H9 (cell line): ENCODE measurements at regions not wholly inside any gene's neighbourhood (a gene's known extent, or its start where the extent isn't known, plus 50 kb on each side); places are given as distances from the start of the nearest gene placed in this dataset.

ENCODE experiments used
- DNase-seq: peaks from one replicate; pipeline ENCODE4 v3.0.0-alpha.2; 2017
- H2AFZ ChIP-seq: one replicate; pipeline ENCODE4 v1.6.1; 2013; ENCODE audit warnings: mild to moderate bottlenecking, low read length, control low read depth, moderate library complexity
- H2AK5ac ChIP-seq: 2 replicates; pipeline ENCODE4 v1.6.1; 2013; ENCODE audit warnings: low read length, control low read depth, mixed read lengths; ENCODE audit not compliant: insufficient read length
- H2BK120ac ChIP-seq: one replicate; pipeline ENCODE4 v1.6.1; 2013; ENCODE audit warnings: low read depth, mild to moderate bottlenecking, low read length, control low read depth, inconsistent platforms; ENCODE audit not compliant: poor library complexity, severe bottlenecking
- H2BK12ac ChIP-seq: 2 replicates; pipeline ENCODE4 v1.6.1; 2013; ENCODE audit warnings: low read length, control low read depth, mixed read lengths, low read depth; ENCODE audit not compliant: insufficient read length
- H2BK15ac ChIP-seq: 2 replicates; pipeline ENCODE4 v1.6.1; 2013; ENCODE audit warnings: low read depth, low read length, control low read depth
- H2BK20ac ChIP-seq: one replicate; pipeline ENCODE4 v1.6.1; 2013; ENCODE audit warnings: low read depth, mild to moderate bottlenecking, low read length, control low read depth, inconsistent platforms; ENCODE audit not compliant: poor library complexity, severe bottlenecking
- H2BK5ac ChIP-seq: 2 replicates; pipeline ENCODE4 v1.6.1; 2013; ENCODE audit warnings: low read length, control low read depth, mixed read lengths; ENCODE audit not compliant: insufficient read length
- H3K14ac ChIP-seq: 2 replicates; pipeline ENCODE4 v1.6.1; 2013; ENCODE audit warnings: low read length, control low read depth; ENCODE audit not compliant: insufficient read depth
- H3K18ac ChIP-seq: 2 replicates; pipeline ENCODE4 v1.6.1; 2013; ENCODE audit warnings: low read depth, mild to moderate bottlenecking, mixed read lengths, low read length, control low read depth; ENCODE audit not compliant: insufficient read length
- H3K23ac ChIP-seq: 2 replicates; pipeline ENCODE4 v1.6.1; 2013; ENCODE audit warnings: low read length, control low read depth, mixed read lengths, low read depth; ENCODE audit not compliant: insufficient read length
- H3K23me2 ChIP-seq: 2 replicates; pipeline ENCODE4 v1.6.1; 2013; ENCODE audit warnings: low read depth, mild to moderate bottlenecking, mixed read lengths, low read length, control low read depth; ENCODE audit not compliant: insufficient read length, poor library complexity, severe bottlenecking
- H3K27ac ChIP-seq: 2 replicates; pipeline ENCODE4 v1.5.1; 2013; ENCODE audit warnings: low read length, control low read depth, mixed read lengths, low read depth; ENCODE audit not compliant: insufficient read length
- H3K27me3 ChIP-seq: 2 replicates; pipeline ENCODE4 v1.6.1; 2013; ENCODE audit warnings: low read length, control low read depth, inconsistent platforms; ENCODE audit not compliant: insufficient read depth
- H3K4ac ChIP-seq: 2 replicates; pipeline ENCODE4 v1.6.1; 2013; ENCODE audit warnings: low read depth, mild to moderate bottlenecking, control low read depth, inconsistent platforms, low read length, moderate library complexity
- H3K4me1 ChIP-seq: 2 replicates; pipeline ENCODE4 v1.6.1; 2013; ENCODE audit warnings: low read length, control low read depth, inconsistent platforms; ENCODE audit not compliant: insufficient read depth
- H3K4me2 ChIP-seq: 2 replicates; pipeline ENCODE4 v1.6.1; 2013; ENCODE audit warnings: low read length, control low read depth, mixed read lengths; ENCODE audit not compliant: insufficient read length, insufficient read depth
- H3K56ac ChIP-seq: 2 replicates; pipeline ENCODE4 v1.6.1; 2013; ENCODE audit warnings: low read depth, mild to moderate bottlenecking, mixed read lengths, low read length, control low read depth; ENCODE audit not compliant: insufficient read length
- H3K79me1 ChIP-seq: 2 replicates; pipeline ENCODE4 v1.6.1; 2013; ENCODE audit warnings: low read depth, mild to moderate bottlenecking, moderate library complexity, low read length, control low read depth, inconsistent platforms; ENCODE audit not compliant: insufficient read depth, poor library complexity, severe bottlenecking
- H3K79me2 ChIP-seq: 2 replicates; pipeline ENCODE4 v1.6.1; 2013; ENCODE audit warnings: low read length, control low read depth, inconsistent platforms; ENCODE audit not compliant: insufficient read depth
- H3K9ac ChIP-seq: 2 replicates; pipeline ENCODE4 v1.6.1; 2013; ENCODE audit warnings: low read length, control low read depth, mixed read lengths; ENCODE audit not compliant: insufficient read length; ENCODE audit errors: extremely low read depth
- H3K9me3 ChIP-seq: one replicate; pipeline ENCODE4 v1.6.1; 2013; ENCODE audit warnings: low read depth, low read length, inconsistent platforms; ENCODE audit not compliant: control insufficient read depth
- H3T11ph ChIP-seq: one replicate; pipeline ENCODE4 v1.6.1; 2013; ENCODE audit warnings: mild to moderate bottlenecking, low read length, control low read depth, inconsistent platforms
- H4K20me1 ChIP-seq: one replicate; pipeline ENCODE4 v1.6.1; 2013; ENCODE audit not compliant: control insufficient read depth, insufficient read length, insufficient read depth
- H4K5ac ChIP-seq: 2 replicates; pipeline ENCODE4 v1.6.1; 2013; ENCODE audit warnings: low read depth, mild to moderate bottlenecking, mixed read lengths, low read length, control low read depth; ENCODE audit not compliant: insufficient read length
- H4K8ac ChIP-seq: replicated peaks from 2 replicates; pipeline ENCODE4 v1.6.1; 2013; ENCODE audit warnings: low read length, control low read depth, mixed read lengths, low read depth; ENCODE audit not compliant: insufficient read length
- H4K91ac ChIP-seq: 2 replicates; pipeline ENCODE4 v1.6.1; 2013; ENCODE audit warnings: low read depth, mild to moderate bottlenecking, moderate library complexity, mixed read lengths, low read length, control low read depth; ENCODE audit not compliant: insufficient read length
- H3K27ac Mint-ChIP-seq, 3 experiments: 2 replicates in 2 of 3; 3 replicates in 1 of 3; pipeline ENCODE4 v1.8.0; 2020 to 2021; ENCODE audit warnings: mixed read lengths in 3 of 3, mild to moderate bottlenecking in 1 of 3, moderate library complexity in 1 of 3
- H3K27me3 Mint-ChIP-seq: 2 replicates; pipeline ENCODE4 v1.8.0; 2021; ENCODE audit warnings: low read depth, mild to moderate bottlenecking, moderate library complexity, mixed read lengths
- H3K36me3 Mint-ChIP-seq, 3 experiments: 2 replicates in 2 of 3; 3 replicates in 1 of 3; pipeline ENCODE4 v1.8.0; 2020 to 2021; ENCODE audit warnings: low read depth in 3 of 3, mixed read lengths in 3 of 3; ENCODE audit not compliant: insufficient read depth in 1 of 3
- H3K4me1 Mint-ChIP-seq, 2 experiments: 2 replicates each; pipeline ENCODE4 v1.8.0; 2020; ENCODE audit warnings: mixed read lengths in 2 of 2
- H3K4me3 Mint-ChIP-seq, 2 experiments: 2 replicates in 1 of 2; 3 replicates in 1 of 2; pipeline ENCODE4 v1.8.0; 2020 to 2021; ENCODE audit warnings: mild to moderate bottlenecking in 2 of 2, mixed read lengths in 2 of 2, moderate library complexity in 1 of 2
- H3K9me3 Mint-ChIP-seq, 2 experiments: 2 replicates in 1 of 2; 3 replicates in 1 of 2; pipeline ENCODE4 v1.8.0; 2020; ENCODE audit warnings: mild to moderate bottlenecking in 2 of 2, mixed read lengths in 2 of 2, moderate library complexity in 1 of 2
- WGBS: extraction: QIAGEN DNeasy Blood & Tissue Kit; methylation state at CpG from one replicate; pipeline ENCODE4 v1.1.7; 2013; ENCODE audit warnings: missing lambda C conversion rate, low lambda C conversion rate, mixed read lengths; ENCODE audit not compliant: insufficient read length; ENCODE audit errors: extremely low coverage; 5-methylcytosine and 5-hydroxymethylcytosine counted together
- TF ChIP-seq, protein P1 (sequence below): fragments of 200-600 bp; sonication (generic); conservative IDR thresholded peaks from 3 replicates; pipeline ENCODE4 v1.8.0; 2021; ENCODE audit warnings: antibody characterized with exemption, mild to moderate bottlenecking

DNA sequence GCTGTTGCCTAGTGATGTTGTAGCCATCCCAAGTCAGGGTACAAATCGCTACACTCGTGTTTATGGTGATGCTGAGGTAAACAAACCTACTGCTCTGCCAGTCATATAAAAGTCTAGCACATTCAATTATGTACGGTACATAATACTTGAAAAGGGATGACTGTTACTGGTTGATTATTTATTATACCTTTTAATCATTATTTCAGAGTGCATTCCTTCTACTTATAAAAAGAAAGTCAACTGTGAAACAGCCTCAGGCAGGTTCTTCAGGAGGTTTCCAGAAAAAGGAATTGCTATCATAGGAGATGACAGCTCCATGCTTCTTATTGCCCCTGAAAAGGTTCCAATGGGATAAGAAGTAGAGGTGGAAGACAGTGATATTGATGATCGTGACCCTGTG is 652.5 kb upstream of the KIRREL3 start:
- H3K23me2 ChIP-seq = no peaks in the 10 kb centered on the region
- TF ChIP-seq, protein P1, sequence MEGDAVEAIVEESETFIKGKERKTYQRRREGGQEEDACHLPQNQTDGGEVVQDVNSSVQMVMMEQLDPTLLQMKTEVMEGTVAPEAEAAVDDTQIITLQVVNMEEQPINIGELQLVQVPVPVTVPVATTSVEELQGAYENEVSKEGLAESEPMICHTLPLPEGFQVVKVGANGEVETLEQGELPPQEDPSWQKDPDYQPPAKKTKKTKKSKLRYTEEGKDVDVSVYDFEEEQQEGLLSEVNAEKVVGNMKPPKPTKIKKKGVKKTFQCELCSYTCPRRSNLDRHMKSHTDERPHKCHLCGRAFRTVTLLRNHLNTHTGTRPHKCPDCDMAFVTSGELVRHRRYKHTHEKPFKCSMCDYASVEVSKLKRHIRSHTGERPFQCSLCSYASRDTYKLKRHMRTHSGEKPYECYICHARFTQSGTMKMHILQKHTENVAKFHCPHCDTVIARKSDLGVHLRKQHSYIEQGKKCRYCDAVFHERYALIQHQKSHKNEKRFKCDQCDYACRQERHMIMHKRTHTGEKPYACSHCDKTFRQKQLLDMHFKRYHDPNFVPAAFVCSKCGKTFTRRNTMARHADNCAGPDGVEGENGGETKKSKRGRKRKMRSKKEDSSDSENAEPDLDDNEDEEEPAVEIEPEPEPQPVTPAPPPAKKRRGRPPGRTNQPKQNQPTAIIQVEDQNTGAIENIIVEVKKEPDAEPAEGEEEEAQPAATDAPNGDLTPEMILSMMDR = no peak

More for the DNA sequence above, 652.5 kb upstream of the KIRREL3 start:
- no peak overlapping the region for H3K14ac ChIP-seq
- H3K27me3 ChIP-seq = no peaks in the 10 kb centered on the region
- no peaks in the 10 kb centered on the region for H3K79me2 ChIP-seq
- H3K27ac Mint-ChIP-seq = no peak overlapping the region
- no peak for DNase-seq
- H2AFZ ChIP-seq = no peak overlapping the region
- H4K20me1 ChIP-seq = no peaks in the 10 kb centered on the region
- no peak overlapping the region for H3K56ac ChIP-seq
- no peak overlapping the region for H3K4me2 ChIP-seq
- peaks cover 5 to 8% of the 10 kb centered on the region in 2 experiments for H3K4me1 Mint-ChIP-seq
- H3K9me3 ChIP-seq = no peaks in the 10 kb centered on the region
- H3K79me1 ChIP-seq = no peaks in the 10 kb centered on the region
- H3K9me3 Mint-ChIP-seq = 0 out of 5 replicates have a peak, but pooled peaks cover 0 to 2% of the 10 kb centered on the region in 2 experiments
- WGBS = no CpG with 5 or more reads among the region's 4 CpGs
- H2BK15ac ChIP-seq = no peak overlapping the region
- H3K9ac ChIP-seq = no peak overlapping the region
- peaks cover 3% of the 10 kb centered on the region; the same call in 1 of the 2 replicates for H3K27me3 Mint-ChIP-seq
- peaks cover 0 to 3% (median 0%) of the 10 kb centered on the region in 3 experiments; a peak in 1 of 7 replicates for H3K36me3 Mint-ChIP-seq
- no peak overlapping the region for H4K91ac ChIP-seq
- H3K23ac ChIP-seq = no peak overlapping the region
- H3K4me3 Mint-ChIP-seq = no peak overlapping the region
- H3K18ac ChIP-seq = no peak overlapping the region
- no peak overlapping the region for H3K4ac ChIP-seq
- H4K8ac ChIP-seq = no peak overlapping the region
- no peak overlapping the region for H3T11ph ChIP-seq
- no peak overlapping the region for H2AK5ac ChIP-seq
- no peak overlapping the region for H2BK5ac ChIP-seq
- H3K4me1 ChIP-seq = no peaks in the 10 kb centered on the region; the same call in 1 of the 2 replicates
- H2BK12ac ChIP-seq = no peak overlapping the region
- no peak overlapping the region for H3K27ac ChIP-seq
- H4K5ac ChIP-seq = no peak overlapping the region
- H2BK20ac ChIP-seq = no peak overlapping the region
- H2BK120ac ChIP-seq = no peak overlapping the region
